ENCODE measurements at regions not wholly inside any gene's neighbourhood (a gene's known extent, or its start where the extent isn't known, plus 50 kb on each side); places are given as distances from the start of the nearest gene placed in this dataset.

GRCh38 chr7:51577390-51577789 lies 260.8 kb upstream of the COBL start:
- intact Hi-C loops (cut with DNase I): no loop called here
- DNase-seq: no peak
- Histone ChIP-seq H3K4me1 (no peaks in the 10 kb centered on the region), H3K4me3 (no peak overlapping the region), H3K36me3 (no peaks in the 10 kb centered on the region), H3K27ac (no peak overlapping the region), H3K27me3 (no peaks in the 10 kb centered on the region), H3K9me3 (no peaks in the 10 kb centered on the region)
- WGBS, 2 donors: 60 to 70% methylated on average over 4 of the region's 4 CpGs
- TF ChIP-seq CTCF (IDR thresholded peaks at IDR 0.05) (no peak), EP300 (IDR thresholded peaks at IDR 0.05) (no peak)

GRCh38 chr7:51569581-51569980 lies 253.0 kb upstream of the COBL start:
- Histone ChIP-seq H3K27me3 (no peaks in the 10 kb centered on the region), H3K4me1 (no peaks in the 10 kb centered on the region), H3K4me3 (no peak overlapping the region), H3K36me3 (no peaks in the 10 kb centered on the region), H3K27ac (no peak overlapping the region), H3K9me3 (no peaks in the 10 kb centered on the region)
- no peak for DNase-seq
- WGBS, 2 donors: 60 to 85% methylated on average over 3 of the region's 3 CpGs
- TF ChIP-seq POLR2AphosphoS5 (IDR thresholded peaks at IDR 0.05): no peak
- no peak for TF ChIP-seq POLR2A (IDR thresholded peaks at IDR 0.05)
- no peak for TF ChIP-seq CTCF (IDR thresholded peaks at IDR 0.05)
- TF ChIP-seq EP300 (IDR thresholded peaks at IDR 0.05): no peak
- intact Hi-C loops (cut with DNase I): no loop called here

- H3K27me3 ChIP-seq: no peaks in the 10 kb centered on the region
- no peak overlapping the region for H3K27ac ChIP-seq
- no peaks in the 10 kb centered on the region for H3K36me3 ChIP-seq
- no peak overlapping the region for H3K4me3 ChIP-seq
- no peak for DNase-seq
- no peaks in the 10 kb centered on the region for H3K4me1 ChIP-seq
- H3K9me3 ChIP-seq: no peaks in the 10 kb centered on the region
- 14 to 64% methylated on average over 5 of the region's 5 CpGs for WGBS, 2 donors
- intact Hi-C loops (cut with DNase I): no loop called here
- no peak for TF ChIP-seq CTCF (IDR thresholded peaks at IDR 0.05)
- TF ChIP-seq POLR2A (IDR thresholded peaks at IDR 0.05): no peak
- TF ChIP-seq POLR2AphosphoS5 (IDR thresholded peaks at IDR 0.05): no peak
- TF ChIP-seq EP300 (IDR thresholded peaks at IDR 0.05): no peak
These were observed 252.6 kb upstream of the COBL start for GRCh38 chr7:51569176-51569575.

- H3K4me3 ChIP-seq: no peak overlapping the region
- TF ChIP-seq POLR2AphosphoS5 (IDR thresholded peaks at IDR 0.05): no peak
- no peak for TF ChIP-seq EP300 (IDR thresholded peaks at IDR 0.05)
- TF ChIP-seq CTCF (IDR thresholded peaks at IDR 0.05): no peak
- TF ChIP-seq POLR2A (IDR thresholded peaks at IDR 0.05): no peak
- intact Hi-C loops (cut with DNase I): no loop called here
- DNase-seq: no peak
- H3K27ac ChIP-seq: no peak overlapping the region
- no peaks in the 10 kb centered on the region for H3K9me3 ChIP-seq
- no peaks in the 10 kb centered on the region for H3K27me3 ChIP-seq
- no peaks in the 10 kb centered on the region for H3K4me1 ChIP-seq
- H3K36me3 ChIP-seq: no peaks in the 10 kb centered on the region
- WGBS, 2 donors: 93 to 94% methylated on average over 4 of the region's 4 CpGs
These were observed 234.5 kb upstream of the COBL start for GRCh38 chr7:51551070-51551469.

GRCh38 chr7:51545131-51545530 lies 228.5 kb upstream of the COBL start:
- Histone ChIP-seq H3K4me1 (no peaks in the 10 kb centered on the region), H3K27me3 (no peaks in the 10 kb centered on the region), H3K4me3 (no peak overlapping the region), H3K9me3 (no peaks in the 10 kb centered on the region), H3K27ac (no peak overlapping the region), H3K36me3 (no peaks in the 10 kb centered on the region)
- WGBS, 2 donors: 57 to 59% methylated on average over 2 of the region's 2 CpGs
- no peak for DNase-seq
- intact Hi-C loops (cut with DNase I): no loop called here
- TF ChIP-seq POLR2AphosphoS5 (IDR thresholded peaks at IDR 0.05): no peak
- no peak for TF ChIP-seq POLR2A (IDR thresholded peaks at IDR 0.05)
- TF ChIP-seq EP300 (IDR thresholded peaks at IDR 0.05): no peak
- TF ChIP-seq CTCF (IDR thresholded peaks at IDR 0.05): no peak

Data from sigmoid colon (tissue), 6 donors.